WTC11 (cell line): ENCODE measurements at regions not wholly inside any gene's neighbourhood (a gene's known extent, or its start where the extent isn't known, plus 50 kb on each side); places are given as distances from the start of the nearest gene placed in this dataset.

Experiments
- ATAC-seq: fragments of 200-7000 bp; cut with Tn5 transposase; 2 replicates; pipeline ENCODE4 v1.10.0; 2021; ENCODE audit warnings: mild to moderate bottlenecking, moderate library complexity
- CTCF ChIA-PET: fragments of 300-600 bp; sonication (Branson Sonifier 250); formaldehyde crosslinking; loops from one replicate; lab custom pipeline; 2021; ENCODE audit warnings: antibody characterized with exemption; lab: Charles Lee
- POLR2A ChIA-PET: fragments of 350-600 bp; sonication (Branson Sonifier 250); formaldehyde crosslinking; loops from one replicate; lab custom pipeline; 2021; ENCODE audit warnings: antibody characterized with exemption; lab: Charles Lee
- DNase-seq: peaks from one replicate; pipeline ENCODE4 v3.0.0; 2021; ENCODE audit warnings: low spot score
- H3K27ac Mint-ChIP-seq: 2 replicates; pipeline ENCODE4 v1.8.0; 2021; ENCODE audit warnings: mixed read lengths
- H3K27me3 Mint-ChIP-seq: 2 replicates; pipeline ENCODE4 v1.8.0; 2021; ENCODE audit warnings: low read depth, mild to moderate bottlenecking, moderate library complexity, mixed read lengths
- H3K36me3 Mint-ChIP-seq: 2 replicates; pipeline ENCODE4 v1.8.0; 2021; ENCODE audit warnings: mixed read lengths
- H3K4me1 Mint-ChIP-seq: 2 replicates; pipeline ENCODE4 v1.8.0; 2022; ENCODE audit warnings: mixed read lengths
- H3K4me3 Mint-ChIP-seq: 2 replicates; pipeline ENCODE4 v1.8.0; 2021; ENCODE audit warnings: mild to moderate bottlenecking, moderate library complexity, mixed read lengths
- H3K9me3 Mint-ChIP-seq: 2 replicates; pipeline ENCODE4 v1.8.0; 2021; ENCODE audit warnings: mixed read lengths
- ATF1 ChIP-seq: sonication (generic); formaldehyde crosslinking; IDR thresholded peaks from 2 replicates; pipeline ENCODE4 v1.8.1; 2023; ENCODE audit warnings: mild to moderate bottlenecking, moderate library complexity, missing genetic modification reagents
- CBFB ChIP-seq: sonication (generic); formaldehyde crosslinking; IDR thresholded peaks from 2 replicates; pipeline ENCODE4 v1.8.1; 2022; ENCODE audit warnings: mild to moderate bottlenecking, low read depth, missing genetic modification reagents
- IRF2 ChIP-seq: sonication (generic); formaldehyde crosslinking; IDR thresholded peaks from 2 replicates; pipeline ENCODE4 v1.8.0; 2022; ENCODE audit warnings: low read depth, missing genetic modification reagents, borderline replicate concordance
- JUN ChIP-seq: sonication (generic); formaldehyde crosslinking; IDR thresholded peaks from 2 replicates; pipeline ENCODE4 v1.8.0; 2023; ENCODE audit warnings: mild to moderate bottlenecking, missing genetic modification reagents
- NFE2L1 ChIP-seq: sonication (generic); formaldehyde crosslinking; IDR thresholded peaks from 2 replicates; pipeline ENCODE4 v1.8.1; 2023; ENCODE audit warnings: missing genetic modification reagents
- NR1H2 ChIP-seq: sonication (generic); formaldehyde crosslinking; IDR thresholded peaks from 2 replicates; pipeline ENCODE4 v1.9.0; 2021; ENCODE audit warnings: mild to moderate bottlenecking, moderate library complexity, missing genetic modification reagents
- NR3C1 ChIP-seq: sonication (generic); formaldehyde crosslinking; conservative IDR thresholded peaks from 2 replicates; pipeline ENCODE4 v1.8.1; 2023; ENCODE audit warnings: low read depth, mild to moderate bottlenecking, missing genetic modification reagents
- RORB ChIP-seq: fragments of 250-450 bp; sonication (Bioruptor Pico); IDR thresholded peaks from 2 replicates; pipeline ENCODE4 v1.9.0; 2021; ENCODE audit warnings: mild to moderate bottlenecking
- SMAD3 ChIP-seq: sonication (generic); formaldehyde crosslinking; IDR thresholded peaks from 2 replicates; pipeline ENCODE4 v1.8.0; 2022; ENCODE audit warnings: missing genetic modification reagents, mild to moderate bottlenecking, borderline replicate concordance
- SMAD4 ChIP-seq: sonication (generic); formaldehyde crosslinking; IDR thresholded peaks from 2 replicates; pipeline ENCODE4 v1.8.0; 2022; ENCODE audit warnings: mild to moderate bottlenecking, missing genetic modification reagents
- SP1 ChIP-seq: sonication (generic); formaldehyde crosslinking; conservative IDR thresholded peaks from 2 replicates; pipeline ENCODE4 v1.8.1; 2022; ENCODE audit warnings: missing genetic modification reagents
- ZNF396 ChIP-seq: fragments of 250-450 bp; sonication (Bioruptor Pico); IDR thresholded peaks from 2 replicates; pipeline ENCODE4 v1.8.0; 2021; ENCODE audit warnings: mild to moderate bottlenecking, moderate library complexity, borderline replicate concordance
- ZNF416 ChIP-seq: fragments of 250-450 bp; sonication (Bioruptor Pico); IDR thresholded peaks from 2 replicates; pipeline ENCODE4 v1.9.0; 2021; ENCODE audit warnings: mild to moderate bottlenecking, inconsistent platforms
- TF ChIP-seq, protein P1 (sequence below): sonication (generic); formaldehyde crosslinking; IDR thresholded peaks from 2 replicates; pipeline ENCODE4 v1.8.1; 2022; ENCODE audit warnings: mild to moderate bottlenecking, moderate library complexity, missing genetic modification reagents
- TF ChIP-seq, protein P2 (sequence below): sonication (generic); formaldehyde crosslinking; IDR thresholded peaks from 2 replicates; pipeline ENCODE4 v1.8.1; 2023; ENCODE audit warnings: mild to moderate bottlenecking, missing genetic modification reagents, moderate library complexity
- TF ChIP-seq, protein P3 (sequence below): fragments of 250-450 bp; sonication (Bioruptor Pico); IDR thresholded peaks from 2 replicates; pipeline ENCODE4 v2.1.2; 2022; ENCODE audit warnings: mild to moderate bottlenecking, moderate library complexity
- TF ChIP-seq, protein P4 (sequence below): sonication (generic); formaldehyde crosslinking; IDR thresholded peaks from 2 replicates; pipeline ENCODE4 v1.8.0; 2023; ENCODE audit warnings: missing genetic modification reagents, mild to moderate bottlenecking, borderline replicate concordance
- TF ChIP-seq, protein P5 (sequence below): sonication (generic); formaldehyde crosslinking; IDR thresholded peaks from 2 replicates; pipeline ENCODE4 v1.8.0; 2022; ENCODE audit warnings: mild to moderate bottlenecking, missing genetic modification reagents
- TF ChIP-seq, protein P6 (sequence below): sonication (generic); formaldehyde crosslinking; IDR thresholded peaks from 2 replicates; pipeline ENCODE4 v1.8.0; 2022; ENCODE audit warnings: missing genetic modification reagents
- TF ChIP-seq, protein P7 (sequence below): sonication (generic); formaldehyde crosslinking; IDR thresholded peaks from 2 replicates; pipeline ENCODE4 v1.8.0; 2023; ENCODE audit warnings: missing genetic modification reagents

DNA sequence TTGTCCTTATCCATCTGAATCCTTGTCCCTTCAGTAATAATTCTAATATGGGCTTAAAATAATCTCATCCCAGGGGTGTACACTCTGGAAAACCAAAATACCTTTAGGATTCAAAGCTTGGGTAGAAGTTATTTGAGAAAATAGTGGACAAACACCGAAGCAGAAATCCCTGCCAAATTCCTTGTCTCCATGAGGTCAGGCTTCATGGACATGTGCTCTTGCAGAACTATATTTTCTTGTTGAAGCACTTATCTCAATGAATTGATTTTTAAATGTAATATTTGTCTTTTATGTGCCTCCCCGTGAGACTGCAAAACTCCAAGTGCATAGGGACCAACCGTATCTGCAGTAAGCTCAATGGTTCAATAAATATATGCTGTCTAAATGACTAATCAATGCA, 1153.3 kb upstream of the AUTS2 start:
- ChIA-PET POLR2A (no interaction called here), CTCF (no interaction called here)
- Mint-ChIP-seq H3K9me3 (peaks cover 8% of the 10 kb centered on the region), H3K36me3 (no peaks in the 10 kb centered on the region), H3K27me3 (0 out of 2 replicates have a peak, but pooled peaks cover 2% of the 10 kb centered on the region), H3K27ac (no peak overlapping the region), H3K4me1 (no peaks in the 10 kb centered on the region), H3K4me3 (no peak overlapping the region)
- ATAC-seq (no peak), DNase-seq (no peak)
- TF ChIP-seq RORB (CRISPR knock-in tag) (no peak), ATF1 (CRISPR knock-in tag) (no peak), JUN (CRISPR knock-in tag) (no peak), NR1H2 (CRISPR knock-in tag) (no peak), ZNF396 (CRISPR knock-in tag) (no peak), SMAD4 (CRISPR knock-in tag) (no peak), NFE2L1 (CRISPR knock-in tag) (no peak), NR3C1 (CRISPR knock-in tag) (no peak), IRF2 (no peak), SMAD3 (no peak), SP1 (CRISPR knock-in tag) (no peak), CBFB (CRISPR knock-in tag) (no peak), ZNF416 (CRISPR knock-in tag) (no peak)
- TF ChIP-seq, protein P1, sequence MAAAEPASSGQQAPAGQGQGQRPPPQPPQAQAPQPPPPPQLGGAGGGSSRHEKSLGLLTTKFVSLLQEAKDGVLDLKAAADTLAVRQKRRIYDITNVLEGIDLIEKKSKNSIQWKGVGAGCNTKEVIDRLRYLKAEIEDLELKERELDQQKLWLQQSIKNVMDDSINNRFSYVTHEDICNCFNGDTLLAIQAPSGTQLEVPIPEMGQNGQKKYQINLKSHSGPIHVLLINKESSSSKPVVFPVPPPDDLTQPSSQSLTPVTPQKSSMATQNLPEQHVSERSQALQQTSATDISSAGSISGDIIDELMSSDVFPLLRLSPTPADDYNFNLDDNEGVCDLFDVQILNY = no peak
- TF ChIP-seq, protein P2, sequence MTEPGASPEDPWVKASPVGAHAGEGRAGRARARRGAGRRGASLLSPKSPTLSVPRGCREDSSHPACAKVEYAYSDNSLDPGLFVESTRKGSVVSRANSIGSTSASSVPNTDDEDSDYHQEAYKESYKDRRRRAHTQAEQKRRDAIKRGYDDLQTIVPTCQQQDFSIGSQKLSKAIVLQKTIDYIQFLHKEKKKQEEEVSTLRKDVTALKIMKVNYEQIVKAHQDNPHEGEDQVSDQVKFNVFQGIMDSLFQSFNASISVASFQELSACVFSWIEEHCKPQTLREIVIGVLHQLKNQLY (CRISPR knock-in tag) = no peak
- TF ChIP-seq, protein P3, sequence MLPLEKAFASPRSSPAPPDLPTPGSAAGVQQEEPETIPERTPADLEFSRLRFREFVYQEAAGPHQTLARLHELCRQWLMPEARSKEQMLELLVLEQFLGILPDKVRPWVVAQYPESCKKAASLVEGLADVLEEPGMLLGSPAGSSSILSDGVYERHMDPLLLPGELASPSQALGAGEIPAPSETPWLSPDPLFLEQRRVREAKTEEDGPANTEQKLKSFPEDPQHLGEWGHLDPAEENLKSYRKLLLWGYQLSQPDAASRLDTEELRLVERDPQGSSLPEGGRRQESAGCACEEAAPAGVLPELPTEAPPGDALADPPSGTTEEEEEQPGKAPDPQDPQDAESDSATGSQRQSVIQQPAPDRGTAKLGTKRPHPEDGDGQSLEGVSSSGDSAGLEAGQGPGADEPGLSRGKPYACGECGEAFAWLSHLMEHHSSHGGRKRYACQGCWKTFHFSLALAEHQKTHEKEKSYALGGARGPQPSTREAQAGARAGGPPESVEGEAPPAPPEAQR (CRISPR knock-in tag) = no peak
- TF ChIP-seq, protein P4, sequence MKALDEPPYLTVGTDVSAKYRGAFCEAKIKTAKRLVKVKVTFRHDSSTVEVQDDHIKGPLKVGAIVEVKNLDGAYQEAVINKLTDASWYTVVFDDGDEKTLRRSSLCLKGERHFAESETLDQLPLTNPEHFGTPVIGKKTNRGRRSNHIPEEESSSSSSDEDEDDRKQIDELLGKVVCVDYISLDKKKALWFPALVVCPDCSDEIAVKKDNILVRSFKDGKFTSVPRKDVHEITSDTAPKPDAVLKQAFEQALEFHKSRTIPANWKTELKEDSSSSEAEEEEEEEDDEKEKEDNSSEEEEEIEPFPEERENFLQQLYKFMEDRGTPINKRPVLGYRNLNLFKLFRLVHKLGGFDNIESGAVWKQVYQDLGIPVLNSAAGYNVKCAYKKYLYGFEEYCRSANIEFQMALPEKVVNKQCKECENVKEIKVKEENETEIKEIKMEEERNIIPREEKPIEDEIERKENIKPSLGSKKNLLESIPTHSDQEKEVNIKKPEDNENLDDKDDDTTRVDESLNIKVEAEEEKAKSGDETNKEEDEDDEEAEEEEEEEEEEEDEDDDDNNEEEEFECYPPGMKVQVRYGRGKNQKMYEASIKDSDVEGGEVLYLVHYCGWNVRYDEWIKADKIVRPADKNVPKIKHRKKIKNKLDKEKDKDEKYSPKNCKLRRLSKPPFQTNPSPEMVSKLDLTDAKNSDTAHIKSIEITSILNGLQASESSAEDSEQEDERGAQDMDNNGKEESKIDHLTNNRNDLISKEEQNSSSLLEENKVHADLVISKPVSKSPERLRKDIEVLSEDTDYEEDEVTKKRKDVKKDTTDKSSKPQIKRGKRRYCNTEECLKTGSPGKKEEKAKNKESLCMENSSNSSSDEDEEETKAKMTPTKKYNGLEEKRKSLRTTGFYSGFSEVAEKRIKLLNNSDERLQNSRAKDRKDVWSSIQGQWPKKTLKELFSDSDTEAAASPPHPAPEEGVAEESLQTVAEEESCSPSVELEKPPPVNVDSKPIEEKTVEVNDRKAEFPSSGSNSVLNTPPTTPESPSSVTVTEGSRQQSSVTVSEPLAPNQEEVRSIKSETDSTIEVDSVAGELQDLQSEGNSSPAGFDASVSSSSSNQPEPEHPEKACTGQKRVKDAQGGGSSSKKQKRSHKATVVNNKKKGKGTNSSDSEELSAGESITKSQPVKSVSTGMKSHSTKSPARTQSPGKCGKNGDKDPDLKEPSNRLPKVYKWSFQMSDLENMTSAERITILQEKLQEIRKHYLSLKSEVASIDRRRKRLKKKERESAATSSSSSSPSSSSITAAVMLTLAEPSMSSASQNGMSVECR (CRISPR knock-in tag) = no peak
- TF ChIP-seq, protein P5, sequence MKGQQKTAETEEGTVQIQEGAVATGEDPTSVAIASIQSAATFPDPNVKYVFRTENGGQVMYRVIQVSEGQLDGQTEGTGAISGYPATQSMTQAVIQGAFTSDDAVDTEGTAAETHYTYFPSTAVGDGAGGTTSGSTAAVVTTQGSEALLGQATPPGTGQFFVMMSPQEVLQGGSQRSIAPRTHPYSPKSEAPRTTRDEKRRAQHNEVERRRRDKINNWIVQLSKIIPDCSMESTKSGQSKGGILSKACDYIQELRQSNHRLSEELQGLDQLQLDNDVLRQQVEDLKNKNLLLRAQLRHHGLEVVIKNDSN (CRISPR knock-in tag) = no peak
- TF ChIP-seq, protein P6, sequence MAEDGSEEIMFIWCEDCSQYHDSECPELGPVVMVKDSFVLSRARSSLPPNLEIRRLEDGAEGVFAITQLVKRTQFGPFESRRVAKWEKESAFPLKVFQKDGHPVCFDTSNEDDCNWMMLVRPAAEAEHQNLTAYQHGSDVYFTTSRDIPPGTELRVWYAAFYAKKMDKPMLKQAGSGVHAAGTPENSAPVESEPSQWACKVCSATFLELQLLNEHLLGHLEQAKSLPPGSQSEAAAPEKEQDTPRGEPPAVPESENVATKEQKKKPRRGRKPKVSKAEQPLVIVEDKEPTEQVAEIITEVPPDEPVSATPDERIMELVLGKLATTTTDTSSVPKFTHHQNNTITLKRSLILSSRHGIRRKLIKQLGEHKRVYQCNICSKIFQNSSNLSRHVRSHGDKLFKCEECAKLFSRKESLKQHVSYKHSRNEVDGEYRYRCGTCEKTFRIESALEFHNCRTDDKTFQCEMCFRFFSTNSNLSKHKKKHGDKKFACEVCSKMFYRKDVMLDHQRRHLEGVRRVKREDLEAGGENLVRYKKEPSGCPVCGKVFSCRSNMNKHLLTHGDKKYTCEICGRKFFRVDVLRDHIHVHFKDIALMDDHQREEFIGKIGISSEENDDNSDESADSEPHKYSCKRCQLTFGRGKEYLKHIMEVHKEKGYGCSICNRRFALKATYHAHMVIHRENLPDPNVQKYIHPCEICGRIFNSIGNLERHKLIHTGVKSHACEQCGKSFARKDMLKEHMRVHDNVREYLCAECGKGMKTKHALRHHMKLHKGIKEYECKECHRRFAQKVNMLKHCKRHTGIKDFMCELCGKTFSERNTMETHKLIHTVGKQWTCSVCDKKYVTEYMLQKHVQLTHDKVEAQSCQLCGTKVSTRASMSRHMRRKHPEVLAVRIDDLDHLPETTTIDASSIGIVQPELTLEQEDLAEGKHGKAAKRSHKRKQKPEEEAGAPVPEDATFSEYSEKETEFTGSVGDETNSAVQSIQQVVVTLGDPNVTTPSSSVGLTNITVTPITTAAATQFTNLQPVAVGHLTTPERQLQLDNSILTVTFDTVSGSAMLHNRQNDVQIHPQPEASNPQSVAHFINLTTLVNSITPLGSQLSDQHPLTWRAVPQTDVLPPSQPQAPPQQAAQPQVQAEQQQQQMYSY (CRISPR knock-in tag) = no peak
- TF ChIP-seq, protein P7, sequence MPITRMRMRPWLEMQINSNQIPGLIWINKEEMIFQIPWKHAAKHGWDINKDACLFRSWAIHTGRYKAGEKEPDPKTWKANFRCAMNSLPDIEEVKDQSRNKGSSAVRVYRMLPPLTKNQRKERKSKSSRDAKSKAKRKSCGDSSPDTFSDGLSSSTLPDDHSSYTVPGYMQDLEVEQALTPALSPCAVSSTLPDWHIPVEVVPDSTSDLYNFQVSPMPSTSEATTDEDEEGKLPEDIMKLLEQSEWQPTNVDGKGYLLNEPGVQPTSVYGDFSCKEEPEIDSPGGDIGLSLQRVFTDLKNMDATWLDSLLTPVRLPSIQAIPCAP (CRISPR knock-in tag) = no peak
